Astrocyte (in vitro differentiated cells and primary cell): ENCODE measurements at regions not wholly inside any gene's neighbourhood (a gene's known extent, or its start where the extent isn't known, plus 50 kb on each side); places are given as distances from the start of the nearest gene placed in this dataset.

ENCODE experiments used
- DNase-seq: peaks from one replicate; pipeline ENCODE4 v3.0.0-alpha.2; 2010; ENCODE audit warnings: low read depth
- FAIRE-seq: peaks from 2 replicates; lab custom pipeline; 2011; peaks lifted over from hg19 to GRCh38; lab: Jason Lieb, UNC
- H2AFZ ChIP-seq: 2 replicates; pipeline ENCODE4 v1.6.0; 2012; ENCODE audit warnings: low read depth, low read length, inconsistent platforms
- H3K27ac ChIP-seq: 2 replicates; pipeline ENCODE4 v1.5.1; 2011; ENCODE audit warnings: low read depth, low read length, inconsistent platforms
- H3K27me3 ChIP-seq: 2 replicates; pipeline ENCODE4 v1.6.0; 2011; ENCODE audit warnings: low read length, inconsistent platforms; ENCODE audit not compliant: insufficient read depth
- H3K36me3 ChIP-seq: 2 replicates; pipeline ENCODE4 v1.5.1; 2011; ENCODE audit warnings: low read length, inconsistent platforms; ENCODE audit not compliant: insufficient read depth
- H3K4me1 ChIP-seq: 2 replicates; pipeline ENCODE4 v1.5.1; 2011; ENCODE audit warnings: low read length, inconsistent platforms; ENCODE audit not compliant: insufficient read depth
- H3K4me2 ChIP-seq: 2 replicates; pipeline ENCODE4 v1.6.0; 2012; ENCODE audit warnings: low read length, inconsistent platforms
- H3K4me3 ChIP-seq: 2 replicates; pipeline ENCODE4 v1.5.1; 2011; ENCODE audit warnings: low read depth, mild to moderate bottlenecking, low read length, inconsistent platforms; ENCODE audit not compliant: insufficient read depth
- H3K79me2 ChIP-seq: 2 replicates; pipeline ENCODE4 v1.6.0; 2012; ENCODE audit warnings: mild to moderate bottlenecking, low read length, inconsistent platforms; ENCODE audit not compliant: insufficient read depth
- H3K9ac ChIP-seq: 2 replicates; pipeline ENCODE4 v1.6.0; 2012; ENCODE audit warnings: mild to moderate bottlenecking, low read length, inconsistent platforms
- H3K9me3 ChIP-seq: 2 replicates; pipeline ENCODE4 v1.5.1; 2012; ENCODE audit warnings: low read depth, mild to moderate bottlenecking, low read length, inconsistent platforms; ENCODE audit not compliant: insufficient read depth
- H4K20me1 ChIP-seq: 2 replicates; pipeline ENCODE4 v1.6.0; 2012; ENCODE audit warnings: low read length, inconsistent platforms; ENCODE audit not compliant: insufficient read depth
- H3K27ac Mint-ChIP-seq: one replicate; pipeline ENCODE4 v1.8.0; 2021; ENCODE audit warnings: mild to moderate bottlenecking, mixed read lengths; ENCODE audit not compliant: unreplicated experiment
- H3K27me3 Mint-ChIP-seq: one replicate; pipeline ENCODE4 v1.8.0; 2021; ENCODE audit warnings: low read depth, mixed read lengths; ENCODE audit not compliant: unreplicated experiment
- H3K36me3 Mint-ChIP-seq: one replicate; pipeline ENCODE4 v1.8.0; 2021; ENCODE audit warnings: low read depth, mixed read lengths; ENCODE audit not compliant: unreplicated experiment
- H3K4me1 Mint-ChIP-seq: one replicate; pipeline ENCODE4 v1.8.0; 2021; ENCODE audit warnings: low read depth, mixed read lengths; ENCODE audit not compliant: unreplicated experiment
- H3K4me3 Mint-ChIP-seq: one replicate; pipeline ENCODE4 v1.8.0; 2021; ENCODE audit warnings: mild to moderate bottlenecking, moderate library complexity, mixed read lengths; ENCODE audit not compliant: unreplicated experiment
- H3K9me3 Mint-ChIP-seq: one replicate; pipeline ENCODE4 v1.8.0; 2021; ENCODE audit warnings: mild to moderate bottlenecking, mixed read lengths; ENCODE audit not compliant: unreplicated experiment
- EZH2 ChIP-seq: IDR thresholded peaks from 2 replicates; pipeline ENCODE4 v1.6.1; 2012; ENCODE audit warnings: mild to moderate bottlenecking, low read length, inconsistent platforms; ENCODE audit not compliant: insufficient read depth
- TF ChIP-seq, protein P1 (sequence below): IDR thresholded peaks from 2 replicates; pipeline ENCODE4 v1.5.1; 2011; ENCODE audit warnings: low read depth, mild to moderate bottlenecking, inconsistent platforms, low read length, moderate library complexity; ENCODE audit not compliant: insufficient read depth

DNA sequence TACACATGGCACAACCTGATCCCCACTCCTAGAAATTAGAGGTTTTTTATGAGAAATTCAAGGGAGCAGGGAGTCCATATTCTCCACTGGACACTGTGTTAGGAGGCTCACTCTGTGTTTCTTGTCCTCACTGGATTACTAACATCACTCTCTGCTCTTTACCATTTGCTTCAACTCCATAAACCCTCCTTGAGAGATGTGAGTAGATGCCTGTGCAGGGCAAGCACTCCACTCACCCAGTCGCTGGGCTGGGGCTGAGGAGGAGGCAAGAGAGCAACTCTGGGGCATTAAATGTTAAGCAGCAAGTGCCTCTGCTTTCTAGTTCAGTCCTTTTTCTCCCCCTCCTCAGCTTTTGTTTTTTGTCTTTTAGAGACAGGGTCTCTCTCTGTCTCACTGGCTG, 115.1 kb downstream of the LARP7 start:
- Histone ChIP-seq H3K4me2 (no peak overlapping the region), H3K36me3 (no peaks in the 10 kb centered on the region), H4K20me1 (no peaks in the 10 kb centered on the region), H3K79me2 (no peaks in the 10 kb centered on the region), H3K4me1 (no peaks in the 10 kb centered on the region), H3K27me3 (no peaks in the 10 kb centered on the region), H3K9me3 (no peaks in the 10 kb centered on the region), H3K4me3 (no peak overlapping the region), H3K27ac (no peak overlapping the region), H2AFZ (no peak overlapping the region), H3K9ac (no peak overlapping the region)
- FAIRE-seq (no peak), DNase-seq (no peak)
- no peak overlapping the region for H3K4me3 Mint-ChIP-seq
- no peak overlapping the region for H3K27ac Mint-ChIP-seq
- H3K9me3 Mint-ChIP-seq: no peaks in the 10 kb centered on the region
- no peaks in the 10 kb centered on the region for H3K27me3 Mint-ChIP-seq
- H3K4me1 Mint-ChIP-seq: peaks cover 6% of the 10 kb centered on the region
- H3K36me3 Mint-ChIP-seq: no peaks in the 10 kb centered on the region
- TF ChIP-seq, protein P1, sequence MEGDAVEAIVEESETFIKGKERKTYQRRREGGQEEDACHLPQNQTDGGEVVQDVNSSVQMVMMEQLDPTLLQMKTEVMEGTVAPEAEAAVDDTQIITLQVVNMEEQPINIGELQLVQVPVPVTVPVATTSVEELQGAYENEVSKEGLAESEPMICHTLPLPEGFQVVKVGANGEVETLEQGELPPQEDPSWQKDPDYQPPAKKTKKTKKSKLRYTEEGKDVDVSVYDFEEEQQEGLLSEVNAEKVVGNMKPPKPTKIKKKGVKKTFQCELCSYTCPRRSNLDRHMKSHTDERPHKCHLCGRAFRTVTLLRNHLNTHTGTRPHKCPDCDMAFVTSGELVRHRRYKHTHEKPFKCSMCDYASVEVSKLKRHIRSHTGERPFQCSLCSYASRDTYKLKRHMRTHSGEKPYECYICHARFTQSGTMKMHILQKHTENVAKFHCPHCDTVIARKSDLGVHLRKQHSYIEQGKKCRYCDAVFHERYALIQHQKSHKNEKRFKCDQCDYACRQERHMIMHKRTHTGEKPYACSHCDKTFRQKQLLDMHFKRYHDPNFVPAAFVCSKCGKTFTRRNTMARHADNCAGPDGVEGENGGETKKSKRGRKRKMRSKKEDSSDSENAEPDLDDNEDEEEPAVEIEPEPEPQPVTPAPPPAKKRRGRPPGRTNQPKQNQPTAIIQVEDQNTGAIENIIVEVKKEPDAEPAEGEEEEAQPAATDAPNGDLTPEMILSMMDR: no peak
- no peak for TF ChIP-seq EZH2

DNA sequence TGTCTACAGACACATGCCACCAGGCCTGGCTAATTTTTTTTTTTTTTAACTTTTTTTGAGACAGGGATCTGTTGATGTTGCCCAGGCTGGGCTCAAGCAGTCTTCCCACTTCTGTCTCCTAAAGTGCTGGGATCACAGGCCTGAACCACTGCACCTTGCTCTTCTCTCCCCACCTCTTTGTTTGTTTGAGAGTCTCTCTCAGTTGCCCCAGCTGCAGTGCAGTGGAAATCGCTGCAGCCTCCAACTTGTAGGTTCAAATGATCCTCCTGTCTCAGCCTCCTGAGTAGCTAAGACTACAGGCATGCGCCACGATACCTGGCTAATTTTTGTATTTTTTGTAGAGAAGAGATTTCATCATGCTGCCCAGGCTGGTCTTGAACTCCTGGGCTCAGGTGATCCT, 115.6 kb downstream of the LARP7 start:
- Histone ChIP-seq H3K27me3 (no peaks in the 10 kb centered on the region), H3K9me3 (no peaks in the 10 kb centered on the region), H3K79me2 (no peaks in the 10 kb centered on the region), H3K36me3 (no peaks in the 10 kb centered on the region), H2AFZ (no peak overlapping the region), H3K4me1 (no peaks in the 10 kb centered on the region), H3K27ac (no peak overlapping the region), H3K4me2 (no peak overlapping the region), H3K4me3 (no peak overlapping the region), H4K20me1 (no peaks in the 10 kb centered on the region), H3K9ac (no peak overlapping the region)
- TF ChIP-seq, protein P1: no peak
- TF ChIP-seq EZH2: no peak
- FAIRE-seq: no peak
- Mint-ChIP-seq H3K27me3 (no peaks in the 10 kb centered on the region), H3K36me3 (no peaks in the 10 kb centered on the region), H3K27ac (no peak overlapping the region), H3K4me3 (no peak overlapping the region), H3K4me1 (peaks cover 1% of the 10 kb centered on the region), H3K9me3 (no peaks in the 10 kb centered on the region)
- DNase-seq: no peak

DNA sequence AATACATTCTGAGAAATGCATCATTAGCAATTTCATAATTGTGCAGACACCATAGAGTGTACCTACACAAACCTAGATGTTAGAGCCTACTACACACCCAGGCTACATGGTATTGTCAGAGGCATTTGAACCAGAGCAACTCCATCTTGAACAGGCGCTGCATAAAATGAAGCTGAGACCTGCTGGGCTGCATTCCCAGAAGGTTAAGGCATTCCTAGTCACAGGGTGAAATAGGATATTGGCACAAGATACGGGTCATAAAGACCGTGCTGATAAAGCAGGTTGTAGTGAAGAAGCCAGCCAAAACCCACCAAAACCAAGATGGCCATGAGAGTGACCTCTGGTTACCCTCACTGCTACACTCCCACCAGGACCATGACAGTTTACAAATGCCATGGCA, 116.4 kb downstream of the LARP7 start:
- no peaks in the 10 kb centered on the region for H3K79me2 ChIP-seq

More for the DNA sequence above, 116.4 kb downstream of the LARP7 start:
- Mint-ChIP-seq H3K9me3 (no peaks in the 10 kb centered on the region), H3K36me3 (no peaks in the 10 kb centered on the region), H3K4me3 (no peak overlapping the region), H3K27me3 (no peaks in the 10 kb centered on the region), H3K27ac (no peak overlapping the region), H3K4me1 (no peaks in the 10 kb centered on the region)
- no peak overlapping the region for H3K9ac ChIP-seq
- no peak overlapping the region for H3K4me2 ChIP-seq
- no peak overlapping the region for H3K27ac ChIP-seq
- no peak overlapping the region for H2AFZ ChIP-seq
- H3K36me3 ChIP-seq: no peaks in the 10 kb centered on the region
- H3K27me3 ChIP-seq: no peaks in the 10 kb centered on the region
- H3K9me3 ChIP-seq: no peaks in the 10 kb centered on the region
- FAIRE-seq (no peak), DNase-seq (no peak)
- TF ChIP-seq, protein P1: no peak
- TF ChIP-seq EZH2: no peak
- H3K4me1 ChIP-seq: no peaks in the 10 kb centered on the region
- no peak overlapping the region for H3K4me3 ChIP-seq
- H4K20me1 ChIP-seq: no peaks in the 10 kb centered on the region
